Prostate gland (tissue), 2 donors: ENCODE measurements at regions not wholly inside any gene's neighbourhood (a gene's known extent, or its start where the extent isn't known, plus 50 kb on each side); places are given as distances from the start of the nearest gene placed in this dataset.

Source experiments
- DNase-seq: peaks from one replicate; pipeline ENCODE4 v3.0.0-alpha.2; 2019; ENCODE audit warnings: low spot score
- H3K27ac ChIP-seq, 2 donors: fragments of 200-600 bp; sonication (generic); 2 replicates each; pipeline ENCODE4 v1.5.1; 2017 to 2019
- H3K27me3 ChIP-seq: fragments of 200-600 bp; sonication (generic); replicated peaks from 2 replicates; pipeline ENCODE4 v1.5.1; 2019; ENCODE audit not compliant: insufficient read depth
- H3K36me3 ChIP-seq, 2 donors: fragments of 200-600 bp; sonication (generic); 1 replicate in 1 of 2; 2 replicates in 1 of 2; pipeline versions ENCODE4 v1.5.1 to v1.8.1; 2017 to 2019
- H3K4me1 ChIP-seq: fragments of 200-600 bp; sonication (generic); replicated peaks from 2 replicates; pipeline ENCODE4 v1.5.1; 2019
- H3K4me3 ChIP-seq, 2 donors: fragments of 200-600 bp; sonication (generic); 2 replicates each; pipeline ENCODE4 v1.5.1; 2017 to 2019
- H3K9me3 ChIP-seq: fragments of 200-600 bp; sonication (generic); 2 replicates; pipeline ENCODE4 v1.5.1; 2017
- POLR2A ChIP-seq: fragments of 450-650 bp; IDR thresholded peaks from one replicate; pipeline ENCODE4 v1.6.1; 2016; ENCODE audit warnings: antibody characterized with exemption, mild to moderate bottlenecking
- POLR2AphosphoS5 ChIP-seq: sonication (generic); formaldehyde crosslinking; IDR thresholded peaks from one replicate; pipeline ENCODE4 v1.6.1; 2017; ENCODE audit warnings: antibody characterized with exemption
- WGBS: methylation state at CpG from one replicate; pipeline ENCODE4 v1.1.5; 2018; 5-methylcytosine and 5-hydroxymethylcytosine counted together
- intact Hi-C: fragments of 100-400 bp; cut with DNase I; formaldehyde crosslinking; loops from one replicate; pipeline ENCODE4 v1.14.2; 2022
- TF ChIP-seq, protein P1 (sequence below), 4 experiments: fragments of 200-600 bp in 2 of 4; fragments of 450-650 bp in 2 of 4; sonication (generic) in 2 of 4; IDR thresholded peaks; 1 replicate in 3 of 4; 2 replicates in 1 of 4; pipeline ENCODE4 v1.5.1; 2016 to 2019; ENCODE audit warnings: antibody characterized with exemption in 4 of 4, mild to moderate bottlenecking in 2 of 4, moderate library complexity in 2 of 4

GRCh38 chr1:221327954-221328353 lies 413.9 kb downstream of the DUSP10 start:
- Histone ChIP-seq H3K9me3 (no peaks in the 10 kb centered on the region), H3K4me3 (no peak overlapping the region), H3K27me3 (no peaks in the 10 kb centered on the region), H3K27ac (no peak overlapping the region), H3K4me1 (no peaks in the 10 kb centered on the region), H3K36me3 (no peaks in the 10 kb centered on the region)
- 48% methylated on average over 4 of the region's 4 CpGs for WGBS
- intact Hi-C loops: no loop called here
- no peak for TF ChIP-seq POLR2AphosphoS5
- TF ChIP-seq, protein P1, sequence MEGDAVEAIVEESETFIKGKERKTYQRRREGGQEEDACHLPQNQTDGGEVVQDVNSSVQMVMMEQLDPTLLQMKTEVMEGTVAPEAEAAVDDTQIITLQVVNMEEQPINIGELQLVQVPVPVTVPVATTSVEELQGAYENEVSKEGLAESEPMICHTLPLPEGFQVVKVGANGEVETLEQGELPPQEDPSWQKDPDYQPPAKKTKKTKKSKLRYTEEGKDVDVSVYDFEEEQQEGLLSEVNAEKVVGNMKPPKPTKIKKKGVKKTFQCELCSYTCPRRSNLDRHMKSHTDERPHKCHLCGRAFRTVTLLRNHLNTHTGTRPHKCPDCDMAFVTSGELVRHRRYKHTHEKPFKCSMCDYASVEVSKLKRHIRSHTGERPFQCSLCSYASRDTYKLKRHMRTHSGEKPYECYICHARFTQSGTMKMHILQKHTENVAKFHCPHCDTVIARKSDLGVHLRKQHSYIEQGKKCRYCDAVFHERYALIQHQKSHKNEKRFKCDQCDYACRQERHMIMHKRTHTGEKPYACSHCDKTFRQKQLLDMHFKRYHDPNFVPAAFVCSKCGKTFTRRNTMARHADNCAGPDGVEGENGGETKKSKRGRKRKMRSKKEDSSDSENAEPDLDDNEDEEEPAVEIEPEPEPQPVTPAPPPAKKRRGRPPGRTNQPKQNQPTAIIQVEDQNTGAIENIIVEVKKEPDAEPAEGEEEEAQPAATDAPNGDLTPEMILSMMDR (IDR thresholded peaks at IDR 0.05): no peak
- no peak for TF ChIP-seq POLR2A
- DNase-seq: no peak

GRCh38 chr1:221328371-221328770 lies 413.5 kb downstream of the DUSP10 start:
- intact Hi-C loops: no loop called here
- Histone ChIP-seq H3K9me3 (no peaks in the 10 kb centered on the region), H3K36me3 (no peaks in the 10 kb centered on the region), H3K27me3 (no peaks in the 10 kb centered on the region), H3K4me3 (no peak overlapping the region), H3K27ac (no peak overlapping the region), H3K4me1 (no peaks in the 10 kb centered on the region)
- no peak for TF ChIP-seq POLR2A
- TF ChIP-seq, protein P1 (IDR thresholded peaks at IDR 0.05): no peak
- TF ChIP-seq POLR2AphosphoS5: no peak
- no peak for DNase-seq
- WGBS: 84% methylated on average over 2 of the region's 2 CpGs

DNA sequence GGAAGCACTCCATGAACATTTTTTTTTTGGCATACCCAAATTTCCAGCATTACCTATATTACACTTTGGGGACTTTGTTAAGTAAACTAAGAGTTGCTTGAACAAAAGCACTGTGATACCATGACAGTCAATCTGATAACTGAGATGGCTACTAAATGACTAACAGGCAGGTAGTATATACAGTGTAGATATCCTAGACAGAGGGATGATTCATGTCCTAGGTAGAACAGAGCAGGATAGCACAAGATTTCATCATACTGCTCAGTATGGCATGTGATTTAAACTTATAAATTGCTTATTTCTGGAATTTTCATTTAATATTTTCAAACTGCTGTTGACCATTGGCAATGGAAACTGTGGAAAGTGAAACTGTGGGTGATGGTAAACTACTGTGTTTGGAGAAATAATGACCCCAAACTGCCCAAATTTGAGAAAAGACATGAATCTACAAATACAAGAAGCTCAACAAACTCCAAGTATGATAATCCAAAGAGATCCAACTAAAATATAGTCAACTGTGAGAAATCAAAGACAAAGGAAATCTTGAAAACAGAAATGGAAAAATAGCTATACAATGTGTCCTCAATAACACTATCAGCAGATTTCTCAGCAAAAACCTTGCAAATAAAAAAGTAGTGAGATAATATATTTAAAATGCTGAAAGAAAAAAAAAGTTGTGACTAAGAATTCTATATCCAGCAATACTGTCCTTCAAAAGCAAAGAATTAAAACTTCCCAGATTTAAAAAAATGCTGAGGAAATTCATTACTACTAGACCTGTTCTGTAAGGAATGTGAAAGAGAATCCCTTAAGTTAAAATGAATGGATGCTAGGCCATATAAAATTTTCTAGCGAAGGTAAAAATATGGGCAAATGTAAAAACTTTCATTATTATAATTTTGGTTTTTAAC lies 410.4 kb downstream of the DUSP10 start:
- TF ChIP-seq POLR2AphosphoS5: no peak
- TF ChIP-seq, protein P1 (IDR thresholded peaks at IDR 0.05): no peak
- TF ChIP-seq POLR2A: no peak
- H3K4me3 ChIP-seq: no peak overlapping the region
- H3K9me3 ChIP-seq: no peaks in the 10 kb centered on the region
- H3K36me3 ChIP-seq: no peaks in the 10 kb centered on the region
- intact Hi-C loops: no loop called here
- no peak overlapping the region for H3K27ac ChIP-seq
- no peaks in the 10 kb centered on the region for H3K4me1 ChIP-seq
- no peaks in the 10 kb centered on the region for H3K27me3 ChIP-seq
- DNase-seq: no peak
- 100% methylated on average over 1 of the region's 1 CpG for WGBS

- WGBS: 47% methylated on average over 2 of the region's 2 CpGs
- Histone ChIP-seq H3K9me3 (no peaks in the 10 kb centered on the region), H3K27me3 (no peaks in the 10 kb centered on the region), H3K36me3 (no peaks in the 10 kb centered on the region), H3K4me1 (no peaks in the 10 kb centered on the region), H3K27ac (no peak overlapping the region), H3K4me3 (no peak overlapping the region)
- no peak for TF ChIP-seq POLR2A
- no peak for TF ChIP-seq POLR2AphosphoS5
- TF ChIP-seq, protein P1 (IDR thresholded peaks at IDR 0.05): no peak
- no peak for DNase-seq
- intact Hi-C loops: no loop called here
Measured at GRCh38 chr1:221334062-221334461, 407.8 kb downstream of the DUSP10 start.
